WTC11 (cell line): ENCODE measurements at regions not wholly inside any gene's neighbourhood (a gene's known extent, or its start where the extent isn't known, plus 50 kb on each side); places are given as distances from the start of the nearest gene placed in this dataset.

Experiments used
- ELF4 ChIP-seq: sonication (generic); formaldehyde crosslinking; IDR thresholded peaks from 2 replicates; pipeline ENCODE4 v1.8.1; 2022; ENCODE audit warnings: low read depth, mild to moderate bottlenecking, moderate library complexity, missing genetic modification reagents
- NR2C2 ChIP-seq: sonication (generic); formaldehyde crosslinking; IDR thresholded peaks from 2 replicates; pipeline ENCODE4 v1.8.0; 2022; ENCODE audit warnings: mild to moderate bottlenecking, missing genetic modification reagents
- SMAD4 ChIP-seq: sonication (generic); formaldehyde crosslinking; IDR thresholded peaks from 2 replicates; pipeline ENCODE4 v1.8.0; 2022; ENCODE audit warnings: mild to moderate bottlenecking, missing genetic modification reagents
- SP1 ChIP-seq: sonication (generic); formaldehyde crosslinking; conservative IDR thresholded peaks from 2 replicates; pipeline ENCODE4 v1.8.1; 2022; ENCODE audit warnings: missing genetic modification reagents
- TCF7 ChIP-seq: sonication (generic); formaldehyde crosslinking; IDR thresholded peaks from 2 replicates; pipeline ENCODE4 v1.8.0; 2022; ENCODE audit warnings: mild to moderate bottlenecking, low read depth, missing genetic modification reagents, moderate library complexity
- TF ChIP-seq, protein P1 (sequence below): fragments of 200-600 bp; IDR thresholded peaks from 2 replicates; pipeline ENCODE4 v1.8.0; 2022; ENCODE audit warnings: antibody characterized with exemption
- TF ChIP-seq, protein P2 (sequence below): sonication (generic); formaldehyde crosslinking; IDR thresholded peaks from 2 replicates; pipeline ENCODE4 v1.8.0; 2022; ENCODE audit warnings: mild to moderate bottlenecking, missing genetic modification reagents
- TF ChIP-seq, protein P3 (sequence below): sonication (generic); formaldehyde crosslinking; IDR thresholded peaks from 2 replicates; pipeline ENCODE4 v1.8.0; 2022; ENCODE audit warnings: mild to moderate bottlenecking, missing genetic modification reagents
- TF ChIP-seq, protein P4 (sequence below): sonication (generic); formaldehyde crosslinking; IDR thresholded peaks from 2 replicates; pipeline ENCODE4 v1.8.0; 2022; ENCODE audit warnings: missing genetic modification reagents
- TF ChIP-seq, protein P5 (sequence below): sonication (generic); formaldehyde crosslinking; IDR thresholded peaks from 2 replicates; pipeline ENCODE4 v1.8.1; 2023; ENCODE audit warnings: mild to moderate bottlenecking, missing genetic modification reagents
- TF ChIP-seq, protein P6 (sequence below): sonication (generic); formaldehyde crosslinking; conservative IDR thresholded peaks from 2 replicates; pipeline ENCODE4 v1.8.1; 2022; ENCODE audit warnings: mild to moderate bottlenecking, missing genetic modification reagents
- TF ChIP-seq, protein P7 (sequence below): sonication (generic); formaldehyde crosslinking; IDR thresholded peaks from 2 replicates; pipeline ENCODE4 v1.8.1; 2023; ENCODE audit warnings: mild to moderate bottlenecking, missing genetic modification reagents, moderate library complexity
- TF ChIP-seq, protein P8 (sequence below): sonication (generic); formaldehyde crosslinking; IDR thresholded peaks from 2 replicates; pipeline ENCODE4 v1.8.1; 2022; ENCODE audit warnings: missing genetic modification reagents, borderline replicate concordance

DNA sequence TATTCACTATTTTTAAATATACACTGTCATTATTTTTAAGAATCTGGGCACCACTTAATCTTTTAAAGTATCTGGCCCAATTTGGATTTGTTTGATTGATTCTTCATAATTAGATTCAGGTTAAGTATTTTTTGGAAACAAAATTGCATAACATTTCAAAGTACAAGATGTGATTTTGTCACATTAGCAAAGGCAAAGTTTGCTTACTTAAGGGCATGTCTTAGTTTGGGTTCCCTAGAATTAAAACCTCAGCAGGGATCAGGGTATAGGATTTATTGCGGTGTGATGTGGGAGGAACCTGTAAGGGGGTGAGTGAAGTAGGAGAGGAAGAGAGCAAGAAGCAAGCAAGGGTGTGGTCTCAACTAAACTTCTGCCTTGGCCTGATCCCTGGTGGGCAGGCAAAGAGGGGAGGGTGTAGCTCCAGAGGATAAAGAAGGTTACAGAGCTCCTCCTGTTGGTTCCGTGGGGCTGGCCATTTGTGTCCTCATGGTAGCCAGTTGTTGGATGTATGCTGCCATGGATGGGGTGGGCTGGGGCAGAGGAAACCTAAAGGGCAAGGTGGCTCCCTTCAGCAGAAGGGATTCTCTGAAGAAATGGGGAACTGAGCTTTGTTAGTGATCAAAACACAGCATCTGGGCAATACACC, 668.7 kb upstream of the SLC35B3 start:
- TF ChIP-seq, protein P1, sequence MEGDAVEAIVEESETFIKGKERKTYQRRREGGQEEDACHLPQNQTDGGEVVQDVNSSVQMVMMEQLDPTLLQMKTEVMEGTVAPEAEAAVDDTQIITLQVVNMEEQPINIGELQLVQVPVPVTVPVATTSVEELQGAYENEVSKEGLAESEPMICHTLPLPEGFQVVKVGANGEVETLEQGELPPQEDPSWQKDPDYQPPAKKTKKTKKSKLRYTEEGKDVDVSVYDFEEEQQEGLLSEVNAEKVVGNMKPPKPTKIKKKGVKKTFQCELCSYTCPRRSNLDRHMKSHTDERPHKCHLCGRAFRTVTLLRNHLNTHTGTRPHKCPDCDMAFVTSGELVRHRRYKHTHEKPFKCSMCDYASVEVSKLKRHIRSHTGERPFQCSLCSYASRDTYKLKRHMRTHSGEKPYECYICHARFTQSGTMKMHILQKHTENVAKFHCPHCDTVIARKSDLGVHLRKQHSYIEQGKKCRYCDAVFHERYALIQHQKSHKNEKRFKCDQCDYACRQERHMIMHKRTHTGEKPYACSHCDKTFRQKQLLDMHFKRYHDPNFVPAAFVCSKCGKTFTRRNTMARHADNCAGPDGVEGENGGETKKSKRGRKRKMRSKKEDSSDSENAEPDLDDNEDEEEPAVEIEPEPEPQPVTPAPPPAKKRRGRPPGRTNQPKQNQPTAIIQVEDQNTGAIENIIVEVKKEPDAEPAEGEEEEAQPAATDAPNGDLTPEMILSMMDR = no peak
- TF ChIP-seq, protein P2, sequence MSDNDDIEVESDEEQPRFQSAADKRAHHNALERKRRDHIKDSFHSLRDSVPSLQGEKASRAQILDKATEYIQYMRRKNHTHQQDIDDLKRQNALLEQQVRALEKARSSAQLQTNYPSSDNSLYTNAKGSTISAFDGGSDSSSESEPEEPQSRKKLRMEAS (CRISPR knock-in tag) = no peak
- TF ChIP-seq TCF7 (CRISPR knock-in tag) = no peak
- TF ChIP-seq, protein P3, sequence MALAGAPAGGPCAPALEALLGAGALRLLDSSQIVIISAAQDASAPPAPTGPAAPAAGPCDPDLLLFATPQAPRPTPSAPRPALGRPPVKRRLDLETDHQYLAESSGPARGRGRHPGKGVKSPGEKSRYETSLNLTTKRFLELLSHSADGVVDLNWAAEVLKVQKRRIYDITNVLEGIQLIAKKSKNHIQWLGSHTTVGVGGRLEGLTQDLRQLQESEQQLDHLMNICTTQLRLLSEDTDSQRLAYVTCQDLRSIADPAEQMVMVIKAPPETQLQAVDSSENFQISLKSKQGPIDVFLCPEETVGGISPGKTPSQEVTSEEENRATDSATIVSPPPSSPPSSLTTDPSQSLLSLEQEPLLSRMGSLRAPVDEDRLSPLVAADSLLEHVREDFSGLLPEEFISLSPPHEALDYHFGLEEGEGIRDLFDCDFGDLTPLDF (CRISPR knock-in tag) = no peak
- TF ChIP-seq, protein P4, sequence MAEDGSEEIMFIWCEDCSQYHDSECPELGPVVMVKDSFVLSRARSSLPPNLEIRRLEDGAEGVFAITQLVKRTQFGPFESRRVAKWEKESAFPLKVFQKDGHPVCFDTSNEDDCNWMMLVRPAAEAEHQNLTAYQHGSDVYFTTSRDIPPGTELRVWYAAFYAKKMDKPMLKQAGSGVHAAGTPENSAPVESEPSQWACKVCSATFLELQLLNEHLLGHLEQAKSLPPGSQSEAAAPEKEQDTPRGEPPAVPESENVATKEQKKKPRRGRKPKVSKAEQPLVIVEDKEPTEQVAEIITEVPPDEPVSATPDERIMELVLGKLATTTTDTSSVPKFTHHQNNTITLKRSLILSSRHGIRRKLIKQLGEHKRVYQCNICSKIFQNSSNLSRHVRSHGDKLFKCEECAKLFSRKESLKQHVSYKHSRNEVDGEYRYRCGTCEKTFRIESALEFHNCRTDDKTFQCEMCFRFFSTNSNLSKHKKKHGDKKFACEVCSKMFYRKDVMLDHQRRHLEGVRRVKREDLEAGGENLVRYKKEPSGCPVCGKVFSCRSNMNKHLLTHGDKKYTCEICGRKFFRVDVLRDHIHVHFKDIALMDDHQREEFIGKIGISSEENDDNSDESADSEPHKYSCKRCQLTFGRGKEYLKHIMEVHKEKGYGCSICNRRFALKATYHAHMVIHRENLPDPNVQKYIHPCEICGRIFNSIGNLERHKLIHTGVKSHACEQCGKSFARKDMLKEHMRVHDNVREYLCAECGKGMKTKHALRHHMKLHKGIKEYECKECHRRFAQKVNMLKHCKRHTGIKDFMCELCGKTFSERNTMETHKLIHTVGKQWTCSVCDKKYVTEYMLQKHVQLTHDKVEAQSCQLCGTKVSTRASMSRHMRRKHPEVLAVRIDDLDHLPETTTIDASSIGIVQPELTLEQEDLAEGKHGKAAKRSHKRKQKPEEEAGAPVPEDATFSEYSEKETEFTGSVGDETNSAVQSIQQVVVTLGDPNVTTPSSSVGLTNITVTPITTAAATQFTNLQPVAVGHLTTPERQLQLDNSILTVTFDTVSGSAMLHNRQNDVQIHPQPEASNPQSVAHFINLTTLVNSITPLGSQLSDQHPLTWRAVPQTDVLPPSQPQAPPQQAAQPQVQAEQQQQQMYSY (CRISPR knock-in tag) = no peak
- no peak for TF ChIP-seq SP1 (CRISPR knock-in tag)
- TF ChIP-seq ELF4 (CRISPR knock-in tag) = no peak
- TF ChIP-seq NR2C2 (CRISPR knock-in tag) = no peak
- TF ChIP-seq, protein P5, sequence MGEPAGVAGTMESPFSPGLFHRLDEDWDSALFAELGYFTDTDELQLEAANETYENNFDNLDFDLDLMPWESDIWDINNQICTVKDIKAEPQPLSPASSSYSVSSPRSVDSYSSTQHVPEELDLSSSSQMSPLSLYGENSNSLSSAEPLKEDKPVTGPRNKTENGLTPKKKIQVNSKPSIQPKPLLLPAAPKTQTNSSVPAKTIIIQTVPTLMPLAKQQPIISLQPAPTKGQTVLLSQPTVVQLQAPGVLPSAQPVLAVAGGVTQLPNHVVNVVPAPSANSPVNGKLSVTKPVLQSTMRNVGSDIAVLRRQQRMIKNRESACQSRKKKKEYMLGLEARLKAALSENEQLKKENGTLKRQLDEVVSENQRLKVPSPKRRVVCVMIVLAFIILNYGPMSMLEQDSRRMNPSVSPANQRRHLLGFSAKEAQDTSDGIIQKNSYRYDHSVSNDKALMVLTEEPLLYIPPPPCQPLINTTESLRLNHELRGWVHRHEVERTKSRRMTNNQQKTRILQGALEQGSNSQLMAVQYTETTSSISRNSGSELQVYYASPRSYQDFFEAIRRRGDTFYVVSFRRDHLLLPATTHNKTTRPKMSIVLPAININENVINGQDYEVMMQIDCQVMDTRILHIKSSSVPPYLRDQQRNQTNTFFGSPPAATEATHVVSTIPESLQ (CRISPR knock-in tag) = no peak
- TF ChIP-seq, protein P6, sequence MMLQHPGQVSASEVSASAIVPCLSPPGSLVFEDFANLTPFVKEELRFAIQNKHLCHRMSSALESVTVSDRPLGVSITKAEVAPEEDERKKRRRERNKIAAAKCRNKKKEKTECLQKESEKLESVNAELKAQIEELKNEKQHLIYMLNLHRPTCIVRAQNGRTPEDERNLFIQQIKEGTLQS (CRISPR knock-in tag) = no peak
- TF ChIP-seq, protein P7, sequence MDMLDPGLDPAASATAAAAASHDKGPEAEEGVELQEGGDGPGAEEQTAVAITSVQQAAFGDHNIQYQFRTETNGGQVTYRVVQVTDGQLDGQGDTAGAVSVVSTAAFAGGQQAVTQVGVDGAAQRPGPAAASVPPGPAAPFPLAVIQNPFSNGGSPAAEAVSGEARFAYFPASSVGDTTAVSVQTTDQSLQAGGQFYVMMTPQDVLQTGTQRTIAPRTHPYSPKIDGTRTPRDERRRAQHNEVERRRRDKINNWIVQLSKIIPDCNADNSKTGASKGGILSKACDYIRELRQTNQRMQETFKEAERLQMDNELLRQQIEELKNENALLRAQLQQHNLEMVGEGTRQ (CRISPR knock-in tag) = no peak
- TF ChIP-seq, protein P8, sequence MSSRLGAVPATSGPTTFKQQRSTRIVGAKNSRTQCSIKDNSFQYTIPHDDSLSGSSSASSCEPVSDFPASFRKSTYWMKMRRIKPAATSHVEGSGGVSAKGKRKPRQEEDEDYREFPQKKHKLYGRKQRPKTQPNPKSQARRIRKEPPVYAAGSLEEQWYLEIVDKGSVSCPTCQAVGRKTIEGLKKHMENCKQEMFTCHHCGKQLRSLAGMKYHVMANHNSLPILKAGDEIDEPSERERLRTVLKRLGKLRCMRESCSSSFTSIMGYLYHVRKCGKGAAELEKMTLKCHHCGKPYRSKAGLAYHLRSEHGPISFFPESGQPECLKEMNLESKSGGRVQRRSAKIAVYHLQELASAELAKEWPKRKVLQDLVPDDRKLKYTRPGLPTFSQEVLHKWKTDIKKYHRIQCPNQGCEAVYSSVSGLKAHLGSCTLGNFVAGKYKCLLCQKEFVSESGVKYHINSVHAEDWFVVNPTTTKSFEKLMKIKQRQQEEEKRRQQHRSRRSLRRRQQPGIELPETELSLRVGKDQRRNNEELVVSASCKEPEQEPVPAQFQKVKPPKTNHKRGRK (CRISPR knock-in tag) = no peak
- no peak for TF ChIP-seq SMAD4
